DOHH2 (cell line): ENCODE measurements at regions not wholly inside any gene's neighbourhood (a gene's known extent, or its start where the extent isn't known, plus 50 kb on each side); places are given as distances from the start of the nearest gene placed in this dataset.

Source experiments
- H3F3A ChIP-seq: fragments of 200-600 bp; sonication (generic), shearing (Covaris generic); 2 replicates; pipeline ENCODE4 v1.6.0; 2016; ENCODE audit warnings: antibody characterized with exemption, mild to moderate bottlenecking; ENCODE audit not compliant: control insufficient read depth, insufficient read depth
- H3K27ac ChIP-seq: fragments of 200-600 bp; sonication (generic); 2 replicates; pipeline ENCODE4 v1.5.1; 2014; ENCODE audit warnings: low read depth, mild to moderate bottlenecking, low read length, moderate library complexity
- H3K27me3 ChIP-seq: fragments of 200-600 bp; sonication (generic); 2 replicates; pipeline ENCODE4 v1.6.1; 2014; ENCODE audit warnings: mild to moderate bottlenecking, low read length, mixed read lengths; ENCODE audit not compliant: control insufficient read depth
- H3K36me3 ChIP-seq: fragments of 200-600 bp; sonication (generic); 2 replicates; pipeline ENCODE4 v1.6.1; 2014; ENCODE audit warnings: mild to moderate bottlenecking, low read length, moderate library complexity, mixed read lengths; ENCODE audit not compliant: control insufficient read depth
- H3K4me1 ChIP-seq: fragments of 200-600 bp; sonication (generic); 2 replicates; pipeline ENCODE4 v1.6.1; 2014; ENCODE audit warnings: mild to moderate bottlenecking, low read length, mixed read lengths; ENCODE audit not compliant: control insufficient read depth
- H3K4me2 ChIP-seq: fragments of 200-600 bp; sonication (generic); 2 replicates; pipeline ENCODE4 v1.6.0; 2014; ENCODE audit warnings: mild to moderate bottlenecking, low read length, moderate library complexity
- H3K4me3 ChIP-seq: fragments of 200-600 bp; sonication (generic); 2 replicates; pipeline ENCODE4 v1.5.1; 2014; ENCODE audit warnings: mild to moderate bottlenecking, low read length, mixed read lengths
- H3K79me2 ChIP-seq: fragments of 200-600 bp; sonication (generic); 2 replicates; pipeline ENCODE4 v1.6.1; 2014; ENCODE audit warnings: mild to moderate bottlenecking, low read length, mixed read lengths; ENCODE audit not compliant: control insufficient read depth
- H3K9me2 ChIP-seq: fragments of 200-600 bp; sonication (generic); replicated peaks from 2 replicates; pipeline ENCODE4 v1.6.1; 2014; ENCODE audit warnings: mild to moderate bottlenecking, low read length, mixed read lengths; ENCODE audit not compliant: control insufficient read depth
- H3K9me3 ChIP-seq: fragments of 200-600 bp; sonication (generic); 2 replicates; pipeline ENCODE4 v1.6.1; 2014; ENCODE audit warnings: antibody characterized with exemption, low read length, mixed read lengths; ENCODE audit not compliant: control insufficient read depth, insufficient read depth
- H4K20me1 ChIP-seq: fragments of 200-600 bp; sonication (generic); 2 replicates; pipeline ENCODE4 v1.6.0; 2014; ENCODE audit warnings: low read depth, mild to moderate bottlenecking, antibody characterized with exemption, low read length, moderate library complexity; ENCODE audit not compliant: control insufficient read depth, insufficient read depth
- EZH2phosphoT487 ChIP-seq: fragments of 200-600 bp; sonication (generic); IDR thresholded peaks from 2 replicates; pipeline ENCODE4 v1.6.1; 2017; ENCODE audit warnings: borderline replicate concordance, mild to moderate bottlenecking, antibody characterized with exemption, low read length, moderate library complexity, mixed read lengths
- TF ChIP-seq, protein P1 (sequence below): fragments of 200-600 bp; sonication (generic); IDR thresholded peaks from one replicate; pipeline ENCODE4 v1.5.1; 2014; ENCODE audit warnings: antibody characterized with exemption, mild to moderate bottlenecking, low read depth, low read length; ENCODE audit not compliant: poor library complexity, severe bottlenecking

DNA sequence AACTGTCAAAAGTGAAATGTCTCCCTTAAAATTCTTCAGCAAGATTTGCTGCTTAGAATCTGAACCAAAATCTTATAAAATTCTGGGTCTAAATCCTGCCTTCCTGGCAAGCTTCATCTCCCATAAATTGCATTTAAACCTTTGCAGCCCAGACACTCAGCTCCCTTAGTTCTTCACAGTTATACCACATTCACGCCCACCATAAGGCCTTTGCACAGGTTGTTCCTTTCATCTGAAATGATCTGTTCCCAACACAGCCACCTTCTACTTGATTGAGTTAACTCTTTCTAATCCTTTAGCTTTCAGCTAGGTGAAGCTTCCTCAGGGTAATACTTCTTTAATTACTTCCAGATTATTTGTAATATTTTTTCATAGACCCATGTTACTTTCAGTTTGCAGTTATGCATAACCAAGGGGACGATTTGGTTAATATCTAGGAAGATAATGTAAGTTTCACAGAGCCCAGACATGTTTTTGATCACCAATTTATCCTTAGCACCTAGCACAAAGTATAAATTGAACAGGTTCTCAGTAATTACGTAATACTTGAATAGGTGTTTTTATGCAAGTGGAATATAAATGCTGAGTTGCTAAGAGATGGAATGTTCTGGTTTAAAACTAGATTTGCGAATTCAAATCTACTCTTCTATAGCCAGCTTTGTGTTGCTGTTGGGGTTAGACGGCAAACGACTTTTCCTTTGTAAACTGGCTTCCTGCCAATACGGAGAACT lies 779.7 kb upstream of the PKDCC start:
- Histone ChIP-seq H3K27ac (no peak overlapping the region), H3K4me2 (no peak overlapping the region), H4K20me1 (no peaks in the 10 kb centered on the region), H3K9me3 (no peaks in the 10 kb centered on the region), H3K4me1 (no peaks in the 10 kb centered on the region), H3K4me3 (no peak overlapping the region), H3K9me2 (no peaks in the 10 kb centered on the region), H3K79me2 (no peaks in the 10 kb centered on the region), H3K27me3 (no peaks in the 10 kb centered on the region), H3K36me3 (no peaks in the 10 kb centered on the region), H3F3A (no peaks in the 10 kb centered on the region)
- no peak for TF ChIP-seq EZH2phosphoT487
- TF ChIP-seq, protein P1, sequence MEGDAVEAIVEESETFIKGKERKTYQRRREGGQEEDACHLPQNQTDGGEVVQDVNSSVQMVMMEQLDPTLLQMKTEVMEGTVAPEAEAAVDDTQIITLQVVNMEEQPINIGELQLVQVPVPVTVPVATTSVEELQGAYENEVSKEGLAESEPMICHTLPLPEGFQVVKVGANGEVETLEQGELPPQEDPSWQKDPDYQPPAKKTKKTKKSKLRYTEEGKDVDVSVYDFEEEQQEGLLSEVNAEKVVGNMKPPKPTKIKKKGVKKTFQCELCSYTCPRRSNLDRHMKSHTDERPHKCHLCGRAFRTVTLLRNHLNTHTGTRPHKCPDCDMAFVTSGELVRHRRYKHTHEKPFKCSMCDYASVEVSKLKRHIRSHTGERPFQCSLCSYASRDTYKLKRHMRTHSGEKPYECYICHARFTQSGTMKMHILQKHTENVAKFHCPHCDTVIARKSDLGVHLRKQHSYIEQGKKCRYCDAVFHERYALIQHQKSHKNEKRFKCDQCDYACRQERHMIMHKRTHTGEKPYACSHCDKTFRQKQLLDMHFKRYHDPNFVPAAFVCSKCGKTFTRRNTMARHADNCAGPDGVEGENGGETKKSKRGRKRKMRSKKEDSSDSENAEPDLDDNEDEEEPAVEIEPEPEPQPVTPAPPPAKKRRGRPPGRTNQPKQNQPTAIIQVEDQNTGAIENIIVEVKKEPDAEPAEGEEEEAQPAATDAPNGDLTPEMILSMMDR: no peak

DNA sequence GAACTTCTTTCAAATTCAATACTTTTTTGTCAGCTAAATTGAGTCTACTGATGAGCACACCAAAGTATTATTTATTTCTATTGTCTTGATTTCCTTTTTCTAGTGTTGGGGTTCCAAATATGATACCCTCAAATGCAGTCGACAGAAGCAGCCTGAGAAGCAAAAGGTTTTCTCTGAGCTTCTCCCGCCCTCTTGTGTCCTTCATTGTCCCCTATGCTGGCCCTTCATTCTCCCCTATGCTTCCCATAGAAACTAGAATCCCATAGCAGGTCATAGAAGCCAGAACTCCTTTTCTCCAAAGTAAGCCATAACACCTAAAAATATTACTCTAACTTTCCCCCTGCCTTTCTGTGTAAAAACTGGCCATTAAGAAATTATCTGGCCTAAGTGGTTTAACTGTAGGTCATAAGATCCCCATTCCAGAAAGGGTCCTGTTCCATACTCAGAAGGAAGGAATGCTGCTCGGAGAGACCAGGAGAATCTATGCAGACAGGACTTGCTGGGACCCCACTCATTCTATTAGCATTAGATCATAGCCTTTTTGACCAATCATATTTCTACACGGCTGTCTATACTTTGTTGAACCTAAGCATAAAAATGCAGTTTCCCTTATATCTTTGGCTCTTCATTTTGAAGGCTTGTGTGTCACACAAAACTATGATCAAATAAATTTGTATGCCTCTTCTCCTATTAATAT lies 764.6 kb upstream of the PKDCC start:
- H3K27ac ChIP-seq: no peak overlapping the region
- H4K20me1 ChIP-seq: no peaks in the 10 kb centered on the region
- H3K4me1 ChIP-seq: no peaks in the 10 kb centered on the region
- no peaks in the 10 kb centered on the region for H3K9me2 ChIP-seq
- H3K9me3 ChIP-seq: no peaks in the 10 kb centered on the region
- H3K27me3 ChIP-seq: no peaks in the 10 kb centered on the region
- no peaks in the 10 kb centered on the region for H3F3A ChIP-seq
- H3K4me2 ChIP-seq: no peak overlapping the region
- no peak for TF ChIP-seq EZH2phosphoT487
- TF ChIP-seq, protein P1: no peak
- no peaks in the 10 kb centered on the region for H3K79me2 ChIP-seq
- no peak overlapping the region for H3K4me3 ChIP-seq
- H3K36me3 ChIP-seq: no peaks in the 10 kb centered on the region

DNA sequence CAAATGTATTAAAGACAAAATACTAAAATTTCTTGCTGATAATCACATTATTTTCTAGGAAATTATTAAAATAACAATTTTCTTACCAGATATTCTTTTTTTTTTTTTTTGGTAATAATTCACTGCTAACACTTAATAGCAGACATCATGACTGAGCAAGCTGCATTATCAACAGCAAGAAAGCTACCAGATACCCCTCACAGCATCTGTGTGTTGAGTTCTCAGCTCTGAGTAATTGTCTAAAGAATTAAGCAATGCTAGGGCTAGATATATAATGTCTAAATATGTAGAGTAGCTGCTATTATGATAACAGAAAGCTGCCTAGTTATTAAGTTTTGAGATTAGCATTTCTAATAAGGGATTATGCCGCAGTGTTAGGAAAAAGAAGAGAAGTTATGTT lies 754.3 kb upstream of the PKDCC start:
- no peak overlapping the region for H3K4me3 ChIP-seq
- no peak overlapping the region for H3K4me2 ChIP-seq
- no peaks in the 10 kb centered on the region for H4K20me1 ChIP-seq
- no peaks in the 10 kb centered on the region for H3K9me3 ChIP-seq
- no peaks in the 10 kb centered on the region for H3K36me3 ChIP-seq
- H3K9me2 ChIP-seq: no peaks in the 10 kb centered on the region
- no peaks in the 10 kb centered on the region for H3K79me2 ChIP-seq
- no peaks in the 10 kb centered on the region for H3K27me3 ChIP-seq
- no peak overlapping the region for H3K27ac ChIP-seq
- H3F3A ChIP-seq: no peaks in the 10 kb centered on the region
- TF ChIP-seq, protein P1: no peak
- no peak for TF ChIP-seq EZH2phosphoT487
- no peaks in the 10 kb centered on the region for H3K4me1 ChIP-seq
